Panc1 (cell line): ENCODE measurements at regions not wholly inside any gene's neighbourhood (a gene's known extent, or its start where the extent isn't known, plus 50 kb on each side); places are given as distances from the start of the nearest gene placed in this dataset.
"Not testable (repeated sequence)": the region's sequence is repeated elsewhere in the genome, so short reads cannot be mapped to it uniquely, and the experiment has no call there.

ENCODE experiments used
- ATAC-seq: fragments of 200-7000 bp; cut with Tn5 transposase; 2 replicates; pipeline ENCODE4 v1.9.1; 2020; ENCODE audit warnings: mild to moderate bottlenecking, moderate library complexity
- BruUV-seq: library from RNA; stranded (reverse); fragments of 400-500 nt; replicated peaks from 2 replicates; lab custom pipeline; 2021; lab: Mats Ljungman, UMichigan
- CTCF ChIA-PET: fragments of 300-600 bp; sonication (Branson Sonifier 250); formaldehyde crosslinking; loops from one replicate; lab custom pipeline; 2022; ENCODE audit warnings: antibody characterized with exemption; lab: Charles Lee
- POLR2A ChIA-PET: fragments of 300-600 bp; sonication (Branson Sonifier 250); formaldehyde crosslinking; loops from one replicate; lab custom pipeline; 2022; ENCODE audit warnings: antibody characterized with exemption; lab: Charles Lee
- DNase-seq: peaks from one replicate; pipeline ENCODE4 v3.0.0-alpha.2; 2010; ENCODE audit warnings: low read depth, low spot score
- H3K27ac ChIP-seq: 2 replicates; pipeline ENCODE4 v1.5.1; 2011; ENCODE audit warnings: mild to moderate bottlenecking, low read length, inconsistent platforms
- H3K27me3 ChIP-seq: fragments of 200-500 bp; sonication (Bioruptor generic); 2 replicates; pipeline ENCODE4 v1.6.0; 2014; ENCODE audit warnings: low read length, inconsistent platforms; ENCODE audit not compliant: control insufficient read depth, insufficient read depth
- H3K36me3 ChIP-seq: fragments of 200-500 bp; sonication (Bioruptor generic); 2 replicates; pipeline ENCODE4 v1.5.1; 2014; ENCODE audit warnings: inconsistent platforms, mild to moderate bottlenecking, low read length, moderate library complexity; ENCODE audit not compliant: control insufficient read depth, insufficient read depth
- H3K4me1 ChIP-seq: 2 replicates; pipeline ENCODE4 v1.5.1; 2011; ENCODE audit warnings: inconsistent platforms, mild to moderate bottlenecking, low read length, moderate library complexity; ENCODE audit not compliant: control insufficient read depth, insufficient read depth
- H3K4me3 ChIP-seq, 2 experiments: 2 replicates each; pipeline ENCODE4 v1.5.1; 2011 to 2012; ENCODE audit warnings: low read depth in 2 of 2, low read length in 2 of 2, mild to moderate bottlenecking in 2 of 2, inconsistent platforms in 1 of 2, moderate library complexity in 1 of 2
- H3K9me3 ChIP-seq: fragments of 200-500 bp; sonication (Bioruptor generic); 2 replicates; pipeline ENCODE4 v1.5.1; 2014; ENCODE audit warnings: low read depth, mild to moderate bottlenecking, inconsistent platforms, low read length, moderate library complexity; ENCODE audit not compliant: control insufficient read depth, insufficient read depth
- CTCF ChIP-seq: fragments of 450-650 bp; IDR thresholded peaks from 2 replicates; pipeline ENCODE4 v1.5.1; 2017; ENCODE audit warnings: mild to moderate bottlenecking
- POLR2AphosphoS5 ChIP-seq: IDR thresholded peaks from 2 replicates; pipeline ENCODE4 v1.6.1; 2012; ENCODE audit warnings: mild to moderate bottlenecking, low read depth, low read length, moderate library complexity
- REST ChIP-seq, 2 experiments: IDR thresholded peaks; 2 replicates each; pipeline ENCODE4 v1.6.1; 2011 to 2012; ENCODE audit warnings: low read depth in 2 of 2, control low read depth in 1 of 2, low read length in 1 of 2, mild to moderate bottlenecking in 1 of 2, moderate library complexity in 1 of 2; ENCODE audit not compliant: insufficient read depth in 1 of 2
- SIN3A ChIP-seq: IDR thresholded peaks from 2 replicates; pipeline ENCODE4 v1.6.1; 2012; ENCODE audit warnings: low read depth, mild to moderate bottlenecking, low read length, moderate library complexity, borderline replicate concordance; ENCODE audit not compliant: insufficient read depth
- TCF7L2 ChIP-seq: IDR thresholded peaks from 2 replicates; pipeline ENCODE4 v1.6.1; 2011; ENCODE audit warnings: mild to moderate bottlenecking, low read depth, low read length, inconsistent platforms
- in situ Hi-C: cut with HindIII; loops from 2 replicates; pipeline ENCODE4 v1.10.0; 2016; ENCODE audit warnings: low sequenced_read_pairs, low pct_unique_long_range_greater_than_20kb
- intact Hi-C: fragments of 100-400 bp; cut with micrococcal nuclease; formaldehyde crosslinking; loops from one replicate; pipeline ENCODE4 v1.10.0; 2022; ENCODE audit not compliant: unreplicated experiment

DNA sequence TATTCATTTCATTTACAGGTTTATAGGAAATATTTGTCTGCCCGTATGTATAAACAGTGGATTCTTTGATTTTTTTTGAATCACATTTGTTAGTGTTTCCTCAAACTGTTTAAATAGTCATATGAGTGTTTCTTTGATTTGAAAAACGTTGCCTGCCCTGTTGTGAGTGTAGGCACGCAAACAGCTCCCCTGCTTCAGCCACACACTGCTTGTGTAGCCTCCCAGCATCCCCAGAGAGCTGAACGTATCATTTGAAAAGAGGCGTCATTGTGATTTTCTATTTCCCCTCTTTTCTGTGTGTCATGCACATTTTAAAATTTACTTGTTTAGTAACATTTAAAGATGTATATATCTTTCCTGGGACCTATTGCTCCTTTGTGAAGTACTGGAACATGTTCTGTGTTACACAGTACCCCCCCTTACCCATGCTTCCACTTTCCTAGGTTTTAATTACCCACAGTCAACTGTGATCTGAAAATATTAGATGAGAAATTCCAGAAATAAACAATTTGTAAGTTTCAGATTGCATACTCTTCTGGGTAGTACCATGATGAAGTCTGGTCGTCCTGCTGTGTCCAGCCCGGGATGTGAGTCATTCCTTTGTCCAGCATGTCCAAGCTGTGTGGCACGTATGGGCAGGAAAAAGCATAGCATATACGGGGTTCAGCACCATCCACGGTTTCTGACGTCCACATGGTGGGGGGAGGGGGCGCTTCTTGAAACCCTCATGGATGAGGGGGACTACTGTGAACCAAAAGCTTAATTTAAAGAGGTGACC, 78.7 kb downstream of the NPIPB11 start:
- H3K36me3 ChIP-seq, DNase-seq, CTCF ChIA-PET, BruUV-seq, intact Hi-C loops, H3K27ac ChIP-seq, in situ Hi-C loops, H3K4me1 ChIP-seq, POLR2A ChIA-PET, H3K4me3 ChIP-seq, H3K27me3 ChIP-seq, H3K9me3 ChIP-seq: not testable (repeated sequence)
- peak; percentile 61; the same call in 1 of the 2 replicates for ATAC-seq

GRCh38 chr16:29326164-29327125, 80.1 kb downstream of the NPIPB11 start:
- POLR2A ChIA-PET, in situ Hi-C loops, BruUV-seq, H3K4me1 ChIP-seq, H3K4me3 ChIP-seq, H3K27me3 ChIP-seq, DNase-seq, H3K27ac ChIP-seq, H3K9me3 ChIP-seq, intact Hi-C loops, H3K36me3 ChIP-seq, ATAC-seq, CTCF ChIA-PET: not testable (repeated sequence)

- CTCF ChIA-PET, intact Hi-C loops, H3K4me3 ChIP-seq, BruUV-seq, POLR2A ChIA-PET, H3K27me3 ChIP-seq, H3K4me1 ChIP-seq, in situ Hi-C loops, ATAC-seq, H3K27ac ChIP-seq, H3K9me3 ChIP-seq, DNase-seq, H3K36me3 ChIP-seq: not testable (repeated sequence)
Observed at GRCh38 chr16:29323725-29324124, 82.8 kb downstream of the NPIPB11 start.

DNA sequence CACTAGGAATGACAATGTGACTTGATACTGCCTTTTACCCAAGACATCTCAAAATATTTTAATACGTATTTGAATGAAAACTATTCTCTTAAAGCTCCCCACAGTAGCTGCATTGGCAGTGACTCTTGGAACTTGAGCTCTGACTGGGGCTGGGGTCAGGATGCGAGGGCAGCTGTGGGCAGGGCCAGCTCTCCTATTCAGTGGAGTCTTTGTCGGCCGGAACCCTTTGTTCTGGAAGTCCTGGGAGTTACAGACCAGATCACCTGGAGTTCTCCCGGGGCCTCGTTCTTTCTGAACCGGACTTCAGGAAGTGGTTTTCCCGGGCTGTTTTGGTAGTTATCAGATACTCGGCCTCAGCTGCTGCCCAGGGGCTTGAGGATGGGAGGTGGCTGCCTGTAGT, 84.9 kb downstream of the NPIPB11 start:
- TF ChIP-seq POLR2AphosphoS5 (no peak), CTCF (no peak), TCF7L2 (no peak), SIN3A (no peak), REST (IDR thresholded peaks at IDR 0.05; ENCODE audit: insufficient read depth in 1 of 2, low read depth in 2 of 2, low read length in 1 of 2) (no peak)
- ChIA-PET CTCF (no interaction called here), POLR2A (no interaction called here)
- no peak for DNase-seq
- Histone ChIP-seq H3K9me3 (no peaks in the 10 kb centered on the region), H3K27ac (no peak overlapping the region), H3K4me1 (no peaks in the 10 kb centered on the region), H3K4me3 (no peak overlapping the region), H3K36me3 (no peaks in the 10 kb centered on the region), H3K27me3 (no peaks in the 10 kb centered on the region)
- in situ Hi-C loops, result no loop called here
- BruUV-seq, result no TSS peak
- ATAC-seq, result no peak
- intact Hi-C loops, result no loop called here
